OCI-LY7 (cell line): ENCODE measurements at regions not wholly inside any gene's neighbourhood (a gene's known extent, or its start where the extent isn't known, plus 50 kb on each side); places are given as distances from the start of the nearest gene placed in this dataset.

Experiments
- BruUV-seq: library from RNA; stranded (reverse); fragments of 400-500 nt; replicated peaks from 2 replicates; lab custom pipeline; 2021; lab: Mats Ljungman, UMichigan
- CTCF ChIA-PET: fragments of 300-600 bp; sonication (Branson Sonifier 250); formaldehyde crosslinking; loops from one replicate; lab custom pipeline; 2022; ENCODE audit warnings: antibody characterized with exemption; ENCODE audit not compliant: unreplicated experiment; lab: Charles Lee
- POLR2A ChIA-PET: fragments of 300-600 bp; sonication (Branson Sonifier 250); formaldehyde crosslinking; loops from one replicate; lab custom pipeline; 2022; ENCODE audit warnings: antibody characterized with exemption; lab: Charles Lee
- DNase-seq: peaks from one replicate; pipeline ENCODE4 v3.0.0-alpha.2; 2015; ENCODE audit warnings: low spot score
- H2AFZ ChIP-seq: fragments of 200-600 bp; sonication (generic), shearing (Covaris generic); 2 replicates; pipeline ENCODE4 v1.6.1; 2014; ENCODE audit warnings: mild to moderate bottlenecking, antibody characterized with exemption, low read length, moderate library complexity
- H3K27ac ChIP-seq: fragments of 200-600 bp; sonication (generic); 2 replicates; pipeline ENCODE4 v1.5.1; 2014; ENCODE audit warnings: mixed run types, low read depth, mild to moderate bottlenecking, moderate library complexity, low read length, inconsistent platforms; ENCODE audit not compliant: poor library complexity, severe bottlenecking
- H3K36me3 ChIP-seq: fragments of 200-600 bp; sonication (generic); 2 replicates; pipeline ENCODE4 v1.6.1; 2014; ENCODE audit warnings: mild to moderate bottlenecking, antibody characterized with exemption, low read length, moderate library complexity, mixed read lengths; ENCODE audit not compliant: insufficient read depth
- H3K4me1 ChIP-seq: fragments of 200-600 bp; sonication (generic); 2 replicates; pipeline ENCODE4 v1.5.1; 2014; ENCODE audit warnings: mild to moderate bottlenecking, low read length; ENCODE audit not compliant: insufficient read depth, poor library complexity, severe bottlenecking
- H3K4me2 ChIP-seq: fragments of 200-600 bp; sonication (generic); 2 replicates; pipeline ENCODE4 v1.6.1; 2014; ENCODE audit warnings: mild to moderate bottlenecking, low read length
- H3K4me3 ChIP-seq: fragments of 200-600 bp; sonication (generic); 2 replicates; pipeline ENCODE4 v1.5.1; 2014; ENCODE audit warnings: mild to moderate bottlenecking, low read depth, low read length; ENCODE audit not compliant: poor library complexity, severe bottlenecking
- H3K79me2 ChIP-seq: fragments of 200-600 bp; sonication (generic); 2 replicates; pipeline ENCODE4 v1.6.1; 2016; ENCODE audit warnings: low read depth, mild to moderate bottlenecking, low read length, moderate library complexity, mixed read lengths; ENCODE audit not compliant: insufficient read depth
- H3K9me2 ChIP-seq: fragments of 200-600 bp; sonication (generic); 2 replicates; pipeline ENCODE4 v1.6.1; 2016; ENCODE audit warnings: mild to moderate bottlenecking, low read length, mixed read lengths; ENCODE audit not compliant: insufficient read depth
- H3K9me3 ChIP-seq: fragments of 200-600 bp; sonication (generic); 2 replicates; pipeline ENCODE4 v1.6.1; 2014; ENCODE audit warnings: mild to moderate bottlenecking, mixed run types, low read length, mixed read lengths
- H4K20me1 ChIP-seq: fragments of 200-600 bp; sonication (generic); 2 replicates; pipeline ENCODE4 v1.6.1; 2014; ENCODE audit warnings: mild to moderate bottlenecking, antibody characterized with exemption, low read length, moderate library complexity, mixed read lengths; ENCODE audit not compliant: insufficient read depth
- CTCF ChIP-seq: fragments of 200-600 bp; sonication (generic); conservative IDR thresholded peaks from 2 replicates; pipeline ENCODE4 v1.5.1; 2014; ENCODE audit warnings: mild to moderate bottlenecking, antibody characterized with exemption, low read length, moderate library complexity, mixed read lengths
- EZH2phosphoT487 ChIP-seq: fragments of 200-600 bp; sonication (generic); IDR thresholded peaks from 2 replicates; pipeline ENCODE4 v1.6.1; 2018; ENCODE audit warnings: low read depth, borderline replicate concordance, mild to moderate bottlenecking, mixed run types, antibody characterized with exemption, low read length, moderate library complexity, mixed read lengths
- intact Hi-C: fragments of 100-400 bp; cut with micrococcal nuclease; formaldehyde crosslinking; loops from one replicate; pipeline ENCODE4 v1.10.0; 2022; ENCODE audit not compliant: unreplicated experiment

GRCh38 chr6:10268111-10268510 lies 146.8 kb downstream of the TFAP2A start:
- Histone ChIP-seq H3K27ac (no peak overlapping the region), H3K9me3 (no peaks in the 10 kb centered on the region), H3K36me3 (no peaks in the 10 kb centered on the region), H3K4me2 (no peak overlapping the region), H3K4me3 (no peak overlapping the region), H3K9me2 (no peaks in the 10 kb centered on the region), H3K4me1 (no peaks in the 10 kb centered on the region), H2AFZ (no peak overlapping the region), H4K20me1 (no peaks in the 10 kb centered on the region), H3K79me2 (no peaks in the 10 kb centered on the region)
- no peak for TF ChIP-seq CTCF
- TF ChIP-seq EZH2phosphoT487 = no peak
- intact Hi-C loops = no loop called here
- POLR2A ChIA-PET = interaction anchor here (0.6 to 0.7 kb wide), 2 partner anchors 57 to 231 kb away, joined by 3 read pairs; no protein-coding TSS in a partner anchor
- BruUV-seq = no TSS peak
- CTCF ChIA-PET = no interaction called here
- DNase-seq = no peak

GRCh38 chr6:10266462-10266861 lies 148.4 kb downstream of the TFAP2A start:
- POLR2A ChIA-PET = no interaction called here

More at GRCh38 chr6:10266462-10266861, 148.4 kb downstream of the TFAP2A start:
- no peak overlapping the region for H3K4me2 ChIP-seq
- TF ChIP-seq CTCF (no peak), EZH2phosphoT487 (no peak)
- no peaks in the 10 kb centered on the region for H4K20me1 ChIP-seq
- no peak for DNase-seq
- no peak overlapping the region for H3K27ac ChIP-seq
- intact Hi-C loops = no loop called here
- no peak overlapping the region for H3K4me3 ChIP-seq
- no peaks in the 10 kb centered on the region for H3K9me2 ChIP-seq
- H3K36me3 ChIP-seq = no peaks in the 10 kb centered on the region
- no peaks in the 10 kb centered on the region for H3K9me3 ChIP-seq
- CTCF ChIA-PET = interaction anchor here (0.5 kb wide), 1 partner anchor 192 kb away, joined by 3 read pairs; no protein-coding TSS in a partner anchor
- H3K4me1 ChIP-seq = no peaks in the 10 kb centered on the region
- no peaks in the 10 kb centered on the region for H3K79me2 ChIP-seq
- BruUV-seq = no TSS peak
- H2AFZ ChIP-seq = no peak overlapping the region
